ENCODE measurements at regions not wholly inside any gene's neighbourhood (a gene's known extent, or its start where the extent isn't known, plus 50 kb on each side); places are given as distances from the start of the nearest gene placed in this dataset.

GRCh38 chr2:180143633-180144337 lies 136.7 kb upstream of the CWC22 start:
- no peak for TF ChIP-seq REST (IDR thresholded peaks at IDR 0.05; ENCODE audit: insufficient read depth in 1 of 2, low read depth in 2 of 2, low read length in 2 of 2)
- no peak for TF ChIP-seq SIN3A (IDR thresholded peaks at IDR 0.05; ENCODE audit: borderline replicate concordance, insufficient read depth, low read length)
- TF ChIP-seq TAF1 (IDR thresholded peaks at IDR 0.05; ENCODE audit: borderline replicate concordance, insufficient read depth, low read length): no peak
- no peak for TF ChIP-seq POLR2AphosphoS5 (IDR thresholded peaks at IDR 0.05; ENCODE audit: low read depth, low read length)
- TF ChIP-seq FOXP2 (optimal IDR thresholded peaks at IDR 0.05; ENCODE audit: borderline replicate concordance, extremely low read depth, extremely low read length, insufficient read depth): no peak

GRCh38 chr2:180141600-180141999 lies 134.5 kb upstream of the CWC22 start:
- TF ChIP-seq REST (IDR thresholded peaks at IDR 0.05; ENCODE audit: insufficient read depth in 1 of 2, low read depth in 2 of 2, low read length in 2 of 2): no peak
- no peak for TF ChIP-seq TAF1 (IDR thresholded peaks at IDR 0.05; ENCODE audit: borderline replicate concordance, insufficient read depth, low read length)
- TF ChIP-seq POLR2AphosphoS5 (IDR thresholded peaks at IDR 0.05; ENCODE audit: low read depth, low read length): no peak
- TF ChIP-seq SIN3A (IDR thresholded peaks at IDR 0.05; ENCODE audit: borderline replicate concordance, insufficient read depth, low read length): no peak
- no peak for TF ChIP-seq FOXP2 (optimal IDR thresholded peaks at IDR 0.05; ENCODE audit: borderline replicate concordance, extremely low read depth, extremely low read length, insufficient read depth)

- TF ChIP-seq SIN3A (IDR thresholded peaks at IDR 0.05; ENCODE audit: borderline replicate concordance, insufficient read depth, low read length) (no peak), POLR2AphosphoS5 (IDR thresholded peaks at IDR 0.05; ENCODE audit: low read depth, low read length) (no peak), REST (IDR thresholded peaks at IDR 0.05; ENCODE audit: insufficient read depth in 1 of 2, low read depth in 2 of 2, low read length in 2 of 2) (no peak), TAF1 (IDR thresholded peaks at IDR 0.05; ENCODE audit: borderline replicate concordance, insufficient read depth, low read length) (no peak)
Measured at GRCh38 chr2:180133736-180134135, 126.6 kb upstream of the CWC22 start.

GRCh38 chr2:180130403-180130802 lies 123.3 kb upstream of the CWC22 start:
- no peak for TF ChIP-seq POLR2AphosphoS5 (IDR thresholded peaks at IDR 0.05; ENCODE audit: low read depth, low read length)
- no peak for TF ChIP-seq SIN3A (IDR thresholded peaks at IDR 0.05; ENCODE audit: borderline replicate concordance, insufficient read depth, low read length)
- no peak for TF ChIP-seq TAF1 (IDR thresholded peaks at IDR 0.05; ENCODE audit: borderline replicate concordance, insufficient read depth, low read length)
- no peak for TF ChIP-seq REST (IDR thresholded peaks at IDR 0.05; ENCODE audit: insufficient read depth in 1 of 2, low read depth in 2 of 2, low read length in 2 of 2)
- TF ChIP-seq FOXP2 (optimal IDR thresholded peaks at IDR 0.05; ENCODE audit: borderline replicate concordance, extremely low read depth, extremely low read length, insufficient read depth): no peak
